ENCODE measurements at regions not wholly inside any gene's neighbourhood (a gene's known extent, or its start where the extent isn't known, plus 50 kb on each side); places are given as distances from the start of the nearest gene placed in this dataset.

DNA sequence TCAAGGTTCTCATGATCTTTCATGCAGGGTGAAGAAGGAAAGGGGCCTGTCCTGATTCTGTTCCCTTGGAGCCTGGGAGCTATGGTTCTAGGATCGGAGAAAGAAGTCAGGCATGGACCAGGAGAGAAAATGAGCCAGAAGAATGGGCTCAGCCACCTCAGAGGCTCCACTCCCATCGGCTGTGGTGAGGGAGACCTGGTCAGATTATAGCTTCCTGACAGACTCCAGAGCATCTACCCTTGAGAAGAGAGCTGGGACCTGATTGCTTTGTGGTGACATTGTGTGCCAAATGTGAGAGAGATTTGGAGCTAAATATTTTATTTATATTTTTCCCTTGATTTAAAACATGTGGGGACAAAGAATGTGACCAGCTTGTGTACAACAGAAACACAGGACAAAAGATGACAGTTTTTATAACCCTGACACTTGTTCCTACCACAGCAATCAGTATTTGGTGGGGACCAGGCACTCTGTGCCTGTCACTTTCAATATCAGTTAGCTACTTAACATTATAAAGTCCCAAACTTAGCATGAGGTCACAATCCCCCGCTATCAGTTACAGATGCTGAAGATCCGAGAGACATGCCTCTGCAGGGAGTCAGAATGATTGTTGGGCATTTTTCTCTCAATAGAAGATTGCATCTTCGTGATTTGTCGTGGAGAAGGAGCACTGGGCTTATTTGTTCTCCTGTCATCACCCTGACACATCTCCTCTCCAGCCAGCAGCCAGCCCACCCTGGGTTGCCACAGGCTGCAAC, 228.3 kb upstream of the ADAMTS16 start:
- no peak for DNase-seq

DNA sequence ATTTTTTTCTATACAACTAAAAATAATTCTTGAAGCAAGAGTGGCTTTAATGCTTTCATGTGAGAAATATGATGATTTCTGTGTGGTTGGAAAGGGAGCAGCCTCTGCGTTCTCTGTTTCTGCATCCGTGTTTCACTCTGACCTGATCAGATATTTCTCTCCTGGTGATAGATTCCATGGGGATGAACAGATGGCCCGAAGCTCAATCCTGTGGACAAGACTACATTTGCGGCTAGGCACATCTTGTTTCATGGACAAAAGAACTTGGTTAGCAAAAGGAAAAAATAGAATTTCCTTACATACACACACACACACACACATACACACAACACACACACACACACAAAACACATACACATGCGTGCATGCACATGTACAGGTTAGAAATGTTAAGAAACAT, 218.2 kb upstream of the ADAMTS16 start:
- DNase-seq = no peak

DNA sequence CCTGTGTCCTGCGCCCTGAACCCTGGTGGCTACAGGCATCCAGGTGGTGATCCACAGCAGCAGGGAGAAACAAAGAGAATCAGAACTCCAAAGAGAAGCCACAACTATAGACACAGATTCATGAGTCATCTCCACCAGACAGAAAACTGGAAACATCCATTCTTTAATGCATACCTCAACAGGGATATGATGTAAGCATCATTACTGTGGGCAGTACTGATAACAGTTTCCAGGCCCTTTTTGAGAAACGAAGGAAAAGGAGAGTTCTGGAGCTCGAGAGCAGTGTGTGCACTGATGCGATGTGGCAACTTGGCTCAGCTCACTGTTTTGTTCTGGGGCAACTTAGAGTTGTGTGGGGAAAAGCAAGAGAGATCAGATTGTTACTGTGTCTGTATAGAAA, 215.6 kb upstream of the ADAMTS16 start:
- DNase-seq = no peak

DNA sequence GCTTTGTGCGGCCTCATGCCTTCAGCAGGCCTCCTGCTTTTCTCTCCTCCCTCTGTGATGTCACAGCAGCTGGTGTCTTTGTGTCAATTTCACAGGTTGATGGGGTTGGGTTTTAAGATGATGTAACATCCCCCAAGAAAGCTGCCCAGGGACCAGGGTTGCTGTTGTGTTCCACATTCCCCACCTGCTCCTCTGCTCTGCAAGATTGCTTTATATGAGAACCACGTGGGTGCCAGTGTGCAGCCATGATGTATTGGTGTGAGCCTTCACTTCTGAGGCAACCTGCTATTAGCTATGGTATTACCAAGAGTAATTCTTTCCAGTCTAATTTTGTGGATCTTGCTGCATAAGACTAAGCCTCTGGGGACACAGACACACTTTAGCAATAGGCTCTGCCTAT, 213.0 kb upstream of the ADAMTS16 start:
- DNase-seq = no peak

DNA sequence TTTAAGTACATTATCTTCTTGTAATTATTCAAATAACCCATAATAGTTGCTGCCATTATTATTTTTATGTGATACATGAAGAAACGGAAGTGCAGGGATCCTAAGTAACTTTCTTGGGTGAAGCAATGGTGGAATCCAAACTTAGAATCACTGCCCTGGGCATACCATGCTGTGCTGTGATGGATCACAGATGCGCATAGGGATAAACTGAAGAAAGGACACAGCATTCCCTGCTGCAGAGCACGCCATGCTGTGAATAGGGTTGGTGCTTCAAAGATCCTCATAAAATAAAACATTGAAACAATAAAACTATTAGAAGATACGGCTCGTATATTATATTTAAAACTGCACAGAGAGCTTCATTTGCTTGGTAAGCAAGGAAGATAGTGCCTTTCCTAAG, 211.7 kb upstream of the ADAMTS16 start:
- DNase-seq = no peak

DNA sequence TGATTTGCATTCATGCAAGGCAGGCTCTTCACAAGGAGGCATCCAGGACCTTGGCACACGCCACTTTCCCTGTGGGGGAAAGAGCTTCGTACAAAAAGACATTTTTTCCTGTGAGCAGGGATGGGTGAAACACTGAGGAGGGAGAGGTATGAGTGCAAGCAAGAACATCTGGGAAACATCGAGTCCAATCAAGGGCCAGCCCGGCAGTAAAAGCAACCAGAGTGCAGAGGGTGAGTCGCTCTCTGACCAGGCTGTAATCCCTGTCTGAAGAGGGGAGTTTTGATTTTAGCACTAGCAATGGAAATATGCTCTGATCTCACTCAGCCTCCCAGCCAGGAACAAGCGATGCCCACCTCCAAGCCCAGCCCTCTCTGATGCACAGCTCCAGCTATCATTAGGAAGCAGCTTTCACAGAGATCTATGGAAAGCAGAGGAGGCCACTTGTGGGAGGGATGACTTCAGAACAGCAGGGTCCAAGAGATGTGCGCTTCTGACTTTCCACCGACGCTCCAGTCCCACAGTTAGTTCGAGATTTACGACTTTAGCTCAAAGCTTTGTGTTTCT, 211.0 kb upstream of the ADAMTS16 start:
- DNase-seq = no peak

DNA sequence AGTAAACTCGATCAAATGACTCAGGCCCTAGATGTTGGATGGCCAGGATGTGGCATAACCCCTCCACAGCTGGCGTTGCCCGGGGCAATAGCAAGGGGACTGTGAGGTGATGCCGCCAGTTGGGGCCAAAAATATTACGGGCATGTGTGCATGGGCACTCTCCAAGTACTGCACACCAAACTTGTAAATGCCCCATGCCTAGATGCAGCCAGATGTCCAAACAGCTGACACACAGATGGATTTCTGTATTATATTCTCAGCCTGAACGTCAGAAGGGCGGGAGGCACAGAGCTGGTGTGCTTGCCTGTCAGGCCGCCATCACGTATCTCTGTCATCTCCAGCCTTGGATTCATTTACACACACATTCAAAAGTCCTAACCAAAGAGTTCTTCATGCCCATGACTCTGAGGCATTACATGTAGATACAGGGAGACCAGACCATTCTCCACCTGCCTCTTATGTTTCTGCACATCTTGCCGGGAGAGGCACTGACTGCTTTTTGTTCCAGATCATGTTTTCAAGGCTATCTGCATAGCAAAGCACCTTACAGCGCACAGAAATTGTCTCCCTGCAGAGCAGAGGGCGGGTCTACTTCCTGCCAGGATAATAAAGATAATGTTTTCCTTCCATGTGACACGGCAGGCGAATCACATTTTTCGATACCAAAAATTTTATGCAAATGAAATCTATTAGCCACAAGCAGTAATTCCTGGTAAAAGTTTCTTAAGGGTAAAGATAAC, 200.9 kb upstream of the ADAMTS16 start:
- no peak for DNase-seq

DNA sequence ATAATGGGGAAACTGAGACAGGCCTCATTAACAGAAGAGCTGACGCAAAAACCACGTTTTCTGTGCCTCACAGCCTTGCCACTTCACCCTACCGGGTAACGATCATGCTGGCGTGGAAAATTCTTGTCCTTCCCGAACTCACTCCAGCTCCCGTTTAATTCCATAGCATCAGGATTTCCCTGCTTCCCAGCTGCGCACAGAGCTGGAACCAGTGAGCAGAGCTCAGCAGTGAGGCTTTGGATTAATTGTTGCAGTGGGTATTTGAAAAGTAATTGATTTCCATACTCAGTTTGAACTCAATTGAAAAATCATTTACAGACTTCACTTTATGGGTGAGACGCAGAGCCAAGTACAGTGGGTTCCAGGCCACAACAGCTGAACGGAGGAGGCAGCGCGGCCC, 199.0 kb upstream of the ADAMTS16 start:
- DNase-seq = no peak

DNA sequence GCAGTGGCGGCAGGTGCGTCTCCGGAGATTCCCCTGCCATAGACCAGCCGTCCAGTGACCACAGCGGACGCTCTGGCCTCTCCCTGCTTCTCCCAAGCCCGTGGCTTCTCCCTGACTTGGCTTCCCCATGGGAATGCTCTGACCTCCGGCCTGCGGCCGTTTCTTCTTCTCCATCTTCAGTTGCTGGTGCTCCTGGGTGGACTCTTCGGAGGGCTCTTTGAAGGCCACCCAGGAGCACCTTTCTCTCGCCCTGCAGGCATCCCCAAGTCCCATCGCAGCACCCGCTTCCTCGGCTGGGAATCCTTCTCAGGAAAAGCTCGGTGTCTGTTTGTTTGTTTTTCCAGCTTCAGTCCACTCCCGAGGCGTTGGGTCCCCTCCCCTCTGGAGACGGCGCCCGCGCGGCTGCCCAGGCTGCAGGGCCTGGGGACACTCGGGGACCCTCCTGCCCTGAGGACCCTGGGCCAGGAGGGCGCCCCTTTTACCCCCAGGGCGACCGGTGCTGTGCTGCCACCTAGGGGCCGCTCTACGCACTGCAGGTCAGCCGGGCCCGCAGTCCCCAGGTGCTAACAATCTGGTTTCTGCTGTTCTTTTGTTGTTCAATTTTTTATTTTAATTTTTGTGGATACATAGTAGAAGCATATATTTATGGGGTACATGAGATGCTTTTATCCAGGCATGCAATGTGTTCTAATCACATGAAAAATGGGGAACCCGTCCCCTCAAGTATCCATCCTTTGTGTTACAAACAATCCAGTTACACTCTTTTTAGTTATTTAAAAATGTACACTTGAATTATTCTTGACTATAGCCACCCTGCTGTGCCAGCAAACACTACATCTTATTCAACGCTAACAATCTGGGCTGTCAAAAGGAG, 197.9 kb upstream of the ADAMTS16 start:
- peak in 1 of 2 experiments; percentile 6 for DNase-seq

DNA sequence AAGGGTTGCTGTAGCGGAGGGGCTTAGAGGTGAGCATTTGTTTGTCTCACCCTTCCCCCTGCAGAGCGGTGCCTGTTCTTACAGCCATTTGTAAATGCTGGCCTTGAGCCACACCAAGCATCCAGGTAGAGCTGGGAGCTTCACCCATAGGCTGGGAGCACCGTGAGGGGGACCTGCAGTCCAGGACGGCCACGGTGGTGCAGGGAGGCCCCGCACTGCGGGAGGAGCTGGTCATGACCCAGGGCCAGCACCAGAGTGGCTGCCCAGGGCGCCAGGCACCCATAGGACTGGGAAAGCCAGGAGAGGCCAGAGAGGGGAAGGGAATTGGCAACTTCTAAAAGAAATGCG, 197.3 kb upstream of the ADAMTS16 start:
- no peak for DNase-seq

DNA sequence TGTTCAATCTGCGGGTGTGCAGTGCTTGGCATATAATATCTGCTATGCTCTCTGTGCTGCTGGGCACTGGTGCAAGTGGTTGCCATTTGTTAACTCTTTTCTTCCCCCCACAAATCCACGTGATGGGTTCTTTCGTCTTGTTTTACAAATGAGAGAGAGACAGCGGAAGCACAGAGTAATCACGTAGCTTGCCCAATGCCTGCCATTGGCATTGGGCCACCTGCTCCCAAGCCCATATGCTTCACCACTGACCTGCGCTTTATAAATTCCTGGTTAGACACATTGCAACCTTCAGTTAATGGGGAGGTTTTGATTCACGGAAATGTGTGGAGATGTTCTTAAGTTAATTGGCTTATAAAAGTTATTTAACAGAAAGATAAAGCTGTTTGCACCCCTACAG, 194.8 kb upstream of the ADAMTS16 start:
- DNase-seq = no peak

DNA sequence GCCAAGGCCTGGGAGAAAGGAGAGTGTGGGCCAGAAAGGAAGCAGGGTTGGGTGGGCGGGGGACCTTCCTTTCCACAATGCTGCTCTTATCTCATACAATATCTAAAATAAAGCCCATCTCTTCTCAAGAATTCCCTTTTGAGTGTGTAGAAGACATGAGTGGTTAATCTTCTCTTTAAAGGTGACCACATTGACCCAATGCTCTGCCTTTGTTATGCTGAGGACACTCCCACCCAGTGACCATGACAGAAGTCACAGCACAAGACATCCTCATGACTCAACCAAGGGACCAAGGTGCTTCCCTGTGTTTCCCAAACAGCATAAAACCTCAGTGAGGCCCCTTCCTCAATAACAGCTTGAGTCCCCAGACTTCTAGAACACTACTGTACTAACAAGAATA, 193.0 kb upstream of the ADAMTS16 start:
- DNase-seq = no peak

DNA sequence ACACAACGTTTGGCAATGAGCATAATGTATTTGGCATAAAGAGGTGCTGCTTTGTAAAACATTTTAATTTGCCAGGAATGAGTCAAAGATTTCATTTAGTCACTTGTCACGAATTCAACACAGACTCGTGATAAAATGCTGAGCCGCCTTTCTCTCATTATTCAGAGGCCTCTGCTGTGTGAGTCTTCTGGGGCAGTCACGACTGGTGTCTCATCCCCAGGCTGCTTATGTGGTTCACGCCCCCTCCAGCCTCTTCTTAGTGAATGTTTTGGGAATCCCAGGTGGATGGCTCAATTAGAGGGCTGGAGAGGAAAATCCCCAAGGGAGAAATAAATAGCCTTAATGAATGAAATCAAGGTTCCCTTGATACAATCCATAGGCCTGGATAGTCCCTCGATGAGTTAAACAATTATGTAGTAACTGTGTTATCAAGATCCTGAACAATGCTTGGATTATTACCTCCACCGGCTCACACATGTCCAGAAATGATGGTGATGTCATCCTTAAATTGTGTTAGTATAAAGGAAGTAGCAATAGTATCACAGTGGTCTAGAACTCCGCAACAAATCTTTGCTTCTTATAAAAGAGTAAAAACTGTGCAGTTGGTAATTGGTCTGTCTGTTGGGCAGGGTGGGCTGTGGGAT, 192.1 kb upstream of the ADAMTS16 start:
- no peak for DNase-seq

DNA sequence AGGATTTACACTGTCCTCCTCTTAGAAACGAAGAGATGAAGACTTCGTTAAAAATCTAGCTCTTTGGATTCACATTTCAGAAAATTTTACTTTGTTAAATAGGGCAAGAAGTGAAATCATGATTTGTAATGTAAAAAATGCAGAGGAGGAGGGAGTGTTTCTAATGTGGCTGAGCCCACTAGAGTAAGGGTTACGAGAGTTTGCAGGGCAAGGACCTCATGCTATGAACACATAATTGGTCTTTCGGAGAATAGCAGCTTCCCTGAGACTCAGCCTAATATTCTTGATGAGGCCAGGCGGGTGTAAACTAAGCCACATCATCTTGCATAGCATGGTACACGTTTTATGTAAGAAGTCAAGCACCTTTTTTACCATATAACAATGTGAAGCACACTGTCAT, 191.0 kb upstream of the ADAMTS16 start:
- DNase-seq = no peak

DNA sequence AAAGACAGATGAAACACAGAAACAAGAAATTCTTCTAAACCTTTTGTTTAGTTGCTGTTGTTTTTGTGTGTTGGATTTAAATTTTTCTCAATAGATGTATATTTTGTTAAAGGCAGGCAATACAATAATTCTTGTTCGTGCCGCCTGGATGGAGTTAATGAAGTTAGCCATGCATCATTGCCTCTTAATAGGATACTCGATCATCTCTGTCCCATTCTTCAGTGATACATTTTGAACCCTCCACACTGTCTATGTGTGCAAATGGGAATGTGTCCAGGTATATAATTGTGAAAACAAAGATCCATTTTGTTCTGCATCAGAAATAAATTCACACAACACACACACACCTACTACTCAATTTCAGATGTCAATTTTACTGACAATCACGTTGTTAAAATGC, 186.6 kb upstream of the ADAMTS16 start:
- no peak for DNase-seq

DNA sequence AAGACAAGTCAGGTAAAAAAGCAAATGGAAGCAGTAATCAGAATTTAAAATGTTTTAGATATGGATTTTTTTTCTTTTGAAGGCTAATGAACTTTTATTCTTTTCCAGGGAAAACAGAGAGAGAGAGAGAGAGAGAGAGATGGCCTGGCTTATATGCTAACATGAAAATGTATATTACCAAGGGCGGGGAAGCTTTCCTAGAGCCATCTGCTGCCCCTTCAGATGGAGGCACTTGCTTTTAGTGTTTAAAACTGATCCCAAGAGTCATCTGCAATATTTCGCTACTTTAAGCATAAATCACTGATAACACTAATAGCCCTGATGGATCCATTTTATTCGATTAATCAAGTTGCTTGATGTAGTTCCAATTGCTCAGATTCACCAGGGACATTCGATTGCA, 186.1 kb upstream of the ADAMTS16 start:
- no peak for DNase-seq

DNA sequence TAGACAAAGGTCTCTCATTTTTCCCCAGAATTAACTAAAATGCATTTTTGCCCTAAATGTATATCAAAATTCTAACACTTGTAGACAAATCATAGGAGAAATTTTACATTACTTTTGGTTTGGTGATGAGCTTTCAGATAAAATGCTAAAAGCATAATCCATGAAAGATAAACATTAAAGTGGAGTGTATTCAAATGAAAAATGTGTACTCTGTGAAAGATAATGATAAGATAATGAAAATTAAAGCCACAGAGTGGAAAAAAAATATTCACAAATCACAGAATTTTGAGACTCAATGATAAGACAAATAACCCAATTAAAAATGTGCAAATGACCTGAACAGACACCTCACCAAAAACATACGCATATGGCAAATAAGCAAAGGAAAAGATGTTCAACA, 176.9 kb upstream of the ADAMTS16 start:
- no peak for DNase-seq

DNA sequence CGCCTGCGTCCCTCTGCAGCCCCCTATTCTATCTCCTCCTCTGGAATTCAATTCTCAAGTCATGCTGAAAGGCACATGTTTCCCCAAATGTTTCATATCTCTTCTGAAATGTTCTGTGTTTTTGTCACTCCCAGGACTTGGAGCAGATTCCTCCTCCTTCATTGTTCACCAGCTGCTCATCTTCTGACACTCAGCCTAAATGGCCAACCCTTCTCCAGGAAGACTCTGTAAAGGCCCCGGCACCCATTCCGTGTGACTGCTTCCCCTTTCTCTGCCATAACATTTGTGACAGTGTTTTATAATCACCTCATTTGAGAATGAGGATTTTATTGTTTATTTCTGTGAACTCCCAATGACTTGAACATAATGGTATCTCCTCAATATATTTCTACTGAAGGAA, 170.8 kb upstream of the ADAMTS16 start:
- DNase-seq = no peak

DNA sequence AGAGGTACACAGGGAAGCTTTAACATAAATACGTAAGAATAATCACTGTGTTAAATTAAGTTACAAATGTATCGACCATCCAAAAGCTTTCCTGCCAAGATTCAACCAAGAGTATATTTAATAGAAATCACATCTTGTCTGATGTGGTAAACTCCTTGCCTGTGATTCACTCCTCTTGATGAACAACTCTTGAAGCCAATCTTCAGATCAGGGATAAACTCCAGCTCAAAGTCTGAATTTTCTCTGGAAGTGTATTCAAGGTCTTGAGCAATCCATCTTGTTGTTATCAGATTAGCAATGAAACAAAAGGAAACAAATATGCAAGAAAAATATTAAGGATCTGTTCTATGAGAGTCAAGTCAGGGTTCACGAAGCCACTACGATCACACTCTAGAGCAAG, 170.0 kb upstream of the ADAMTS16 start:
- no peak for DNase-seq

DNA sequence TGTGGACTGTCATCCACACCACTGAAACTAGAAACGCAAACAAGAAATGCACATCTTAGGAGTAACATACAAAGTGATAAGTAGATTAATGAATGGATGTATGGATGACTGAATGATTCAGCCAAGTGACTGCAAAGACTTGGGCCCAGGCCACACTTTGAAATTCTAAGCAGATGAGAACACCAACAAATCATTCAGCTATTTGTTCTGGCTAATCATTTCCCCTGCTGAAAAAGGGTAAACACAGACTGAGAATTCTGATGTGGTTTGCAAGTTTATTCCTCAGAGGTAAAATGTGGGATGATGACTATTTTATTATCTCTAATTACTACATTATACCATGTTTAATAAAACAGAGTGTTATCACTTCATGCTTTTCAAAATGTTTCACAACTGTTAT, 163.2 kb upstream of the ADAMTS16 start:
- no peak for DNase-seq

DNA sequence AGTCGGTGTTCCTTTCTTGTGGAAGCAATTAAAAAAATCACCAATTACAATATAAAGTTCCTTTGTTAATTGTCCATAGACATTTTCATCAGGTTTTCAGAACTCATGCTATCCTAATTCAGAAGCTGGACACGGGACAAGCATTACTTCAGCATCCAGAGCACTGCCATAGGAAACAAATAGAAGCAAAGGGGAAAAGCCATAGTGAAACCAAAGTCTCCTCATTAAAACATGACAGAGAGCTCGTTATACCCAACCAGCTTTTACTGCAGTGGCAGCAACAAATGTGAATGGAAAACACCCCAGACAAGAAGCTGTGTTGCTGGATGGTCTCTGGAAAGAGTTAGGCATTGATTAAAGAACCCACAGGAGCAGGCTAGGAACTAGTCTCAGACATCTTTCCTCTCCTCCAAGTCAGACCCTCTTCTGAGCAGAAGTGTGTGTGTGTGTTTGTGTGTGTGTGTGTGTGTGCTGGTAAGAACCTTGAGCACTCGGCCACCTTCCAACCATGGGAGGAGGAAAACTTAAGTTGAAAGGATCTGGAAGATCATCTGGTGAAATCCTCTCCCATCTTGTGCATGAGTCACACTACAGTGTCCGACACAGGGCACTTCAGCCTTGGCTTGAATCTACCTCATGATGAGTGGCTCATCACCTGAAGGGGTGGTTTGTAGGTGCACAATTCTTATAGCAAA, 162.6 kb upstream of the ADAMTS16 start:
- DNase-seq = no peak

DNA sequence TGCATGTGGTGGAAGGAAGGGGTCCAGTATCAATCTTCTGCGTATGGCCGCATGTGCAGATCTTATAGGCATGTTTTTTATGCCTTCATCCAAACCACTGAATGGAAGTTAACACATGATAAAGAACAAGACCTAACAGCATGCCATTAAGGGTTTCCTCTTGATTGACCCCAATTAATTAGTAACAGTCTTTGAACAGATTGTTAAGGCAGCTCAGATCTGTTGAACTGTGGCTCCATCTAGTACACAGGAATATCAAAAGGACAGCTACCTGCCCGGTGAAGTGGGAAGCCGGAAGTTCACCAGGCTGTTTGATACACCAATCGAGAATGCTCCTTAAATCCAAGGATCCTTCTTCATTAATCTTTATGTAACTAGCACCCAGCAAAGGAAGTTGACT, 159.9 kb upstream of the ADAMTS16 start:
- DNase-seq = no peak
